HCT116 (cell line): ENCODE measurements at regions not wholly inside any gene's neighbourhood (a gene's known extent, or its start where the extent isn't known, plus 50 kb on each side); places are given as distances from the start of the nearest gene placed in this dataset.

Source experiments
- ATAC-seq: fragments of 200-7000 bp; cut with Tn5 transposase; 2 replicates; pipeline ENCODE4 v1.9.1; 2020; ENCODE audit warnings: mild to moderate bottlenecking, moderate library complexity
- BruUV-seq: library from RNA; stranded (reverse); fragments of 400-500 nt; replicated peaks from 2 replicates; lab custom pipeline; 2021; lab: Mats Ljungman, UMichigan
- CTCF ChIA-PET: fragments of 300-600 bp; sonication (Branson Sonifier 250); formaldehyde crosslinking; loops from one replicate; lab custom pipeline; 2021; ENCODE audit warnings: antibody characterized with exemption; lab: Charles Lee
- POLR2A ChIA-PET: fragments of 300-600, 350-600 bp; sonication (Branson Sonifier 250); formaldehyde crosslinking; loops from one replicate; lab custom pipeline; 2021; ENCODE audit warnings: antibody characterized with exemption; lab: Charles Lee
- RAD21 ChIA-PET, 2 experiments: fragments of 300-600 bp; sonication (Branson Sonifier 250); formaldehyde crosslinking; loops; one replicate each; lab custom pipeline; 2023; ENCODE audit warnings: low total read pairs in 2 of 2; ENCODE audit not compliant: uncharacterized antibody in 2 of 2, unreplicated experiment in 2 of 2, low non-redundant PET in 1 of 2; lab: Charles Lee
- DNase-seq: peaks from one replicate; pipeline ENCODE4 v3.0.0-alpha.2; 2010; ENCODE audit warnings: low read depth, low spot score
- H2AFZ ChIP-seq: fragments of 200-600 bp; shearing (Covaris generic), sonication (generic); 2 replicates; pipeline ENCODE4 v1.6.1; 2017; ENCODE audit warnings: low read depth, mixed run types, mixed read lengths, antibody characterized with exemption, low read length; ENCODE audit not compliant: poor library complexity, severe bottlenecking
- H3K27ac ChIP-seq: 2 replicates; pipeline ENCODE4 v1.5.1; 2012; ENCODE audit warnings: low read depth, low read length
- H3K27me3 ChIP-seq: fragments of 200-600 bp; sonication (generic); 2 replicates; pipeline ENCODE4 v1.6.1; 2016; ENCODE audit warnings: mixed run types, low read length, mixed read lengths; ENCODE audit not compliant: insufficient read depth
- H3K36me3 ChIP-seq, 2 experiments: fragments of 200-500 bp in 1 of 2; fragments of 200-600 bp in 1 of 2; sonication (Bioruptor generic) in 1 of 2; sonication (generic) in 1 of 2; 2 replicates each; pipeline versions ENCODE4 v1.5.1 to v1.6.1; 2014 to 2016; ENCODE audit warnings: low read length in 2 of 2, inconsistent platforms in 1 of 2, mixed read lengths in 1 of 2, mixed run types in 1 of 2; ENCODE audit not compliant: insufficient read depth in 2 of 2, control insufficient read depth in 1 of 2
- H3K4me1 ChIP-seq, 2 experiments: fragments of 200-600 bp in 1 of 2; sonication (generic) in 1 of 2; 2 replicates each; pipeline versions ENCODE4 v1.5.1 to v1.6.1; 2012 to 2017; ENCODE audit warnings: low read length in 2 of 2, inconsistent platforms in 1 of 2, mild to moderate bottlenecking in 1 of 2, mixed read lengths in 1 of 2, mixed run types in 1 of 2, moderate library complexity in 1 of 2; ENCODE audit not compliant: insufficient read depth in 2 of 2, control insufficient read depth in 1 of 2
- H3K4me2 ChIP-seq: fragments of 200-600 bp; sonication (generic); 2 replicates; pipeline ENCODE4 v1.6.1; 2017; ENCODE audit warnings: mixed run types, low read length, mixed read lengths
- H3K4me3 ChIP-seq, 2 experiments: fragments of 200-600 bp in 1 of 2; sonication (generic) in 1 of 2; replicated peaks in 1 of 2; 2 replicates each; pipeline ENCODE4 v1.5.1; 2011 to 2016; ENCODE audit warnings: low read length in 2 of 2, control low read depth in 1 of 2, low read depth in 1 of 2, mild to moderate bottlenecking in 1 of 2, mixed read lengths in 1 of 2, mixed run types in 1 of 2
- H3K79me2 ChIP-seq: fragments of 200-600 bp; sonication (generic); 2 replicates; pipeline ENCODE4 v1.6.1; 2017; ENCODE audit warnings: mild to moderate bottlenecking, mixed run types, low read length, moderate library complexity, mixed read lengths; ENCODE audit not compliant: insufficient read depth
- H3K9ac ChIP-seq: fragments of 200-600 bp; sonication (generic); 2 replicates; pipeline ENCODE4 v1.6.1; 2016; ENCODE audit warnings: low read length, mixed read lengths
- H3K9me2 ChIP-seq: fragments of 200-600 bp; sonication (generic), shearing (Covaris generic); 2 replicates; pipeline ENCODE4 v1.6.1; 2017; ENCODE audit warnings: mixed run types, mild to moderate bottlenecking, moderate library complexity; ENCODE audit not compliant: insufficient read depth
- H3K9me3 ChIP-seq, 2 experiments: fragments of 200-500 bp in 1 of 2; fragments of 200-600 bp in 1 of 2; sonication (Bioruptor generic) in 1 of 2; sonication (generic) in 1 of 2; 2 replicates each; pipeline ENCODE4 v1.6.1; 2014 to 2017; ENCODE audit warnings: low read length in 2 of 2, mixed read lengths in 2 of 2, inconsistent platforms in 1 of 2, low read depth in 1 of 2, mild to moderate bottlenecking in 1 of 2, mixed run types in 1 of 2, moderate library complexity in 1 of 2; ENCODE audit not compliant: control insufficient read depth in 1 of 2, insufficient read depth in 1 of 2
- H4K20me1 ChIP-seq: fragments of 200-600 bp; sonication (generic), shearing (Covaris generic); 2 replicates; pipeline ENCODE4 v1.6.1; 2017; ENCODE audit warnings: mixed run types, mild to moderate bottlenecking, moderate library complexity; ENCODE audit not compliant: insufficient read depth
- CBX3 ChIP-seq: IDR thresholded peaks from 2 replicates; pipeline ENCODE4 v1.6.1; 2012; ENCODE audit warnings: low read depth
- ELF1 ChIP-seq: IDR thresholded peaks from 2 replicates; pipeline ENCODE4 v1.6.1; 2012; ENCODE audit warnings: low read depth, borderline replicate concordance
- EZH2 ChIP-seq: fragments of 200-600 bp; sonication (generic); IDR thresholded peaks from 2 replicates; pipeline ENCODE4 v1.6.1; 2017; ENCODE audit warnings: antibody characterized with exemption, mixed run types
- EZH2phosphoT487 ChIP-seq: fragments of 200-600 bp; IDR thresholded peaks from 2 replicates; pipeline ENCODE4 v1.6.1; 2018; ENCODE audit warnings: antibody characterized with exemption, borderline replicate concordance
- FOSL1 ChIP-seq: IDR thresholded peaks from 2 replicates; pipeline ENCODE4 v1.6.1; 2012; ENCODE audit warnings: low read depth
- JUND ChIP-seq: IDR thresholded peaks from 2 replicates; pipeline ENCODE4 v1.6.1; 2012
- POLR2A ChIP-seq: IDR thresholded peaks from 2 replicates; pipeline ENCODE4 v1.7.0; 2011; ENCODE audit warnings: borderline replicate concordance; ENCODE audit not compliant: insufficient read depth, insufficient read length; ENCODE audit errors: extremely low read depth
- POLR2AphosphoS5 ChIP-seq: IDR thresholded peaks from 2 replicates; pipeline ENCODE4 v1.6.1; 2011; ENCODE audit warnings: mild to moderate bottlenecking, low read depth, low read length, moderate library complexity
- RAD21 ChIP-seq: IDR thresholded peaks from 2 replicates; pipeline ENCODE4 v1.6.1; 2012; ENCODE audit warnings: low read depth, mild to moderate bottlenecking
- SP1 ChIP-seq: IDR thresholded peaks from 2 replicates; pipeline ENCODE4 v1.6.1; 2012; ENCODE audit warnings: low read depth
- SRF ChIP-seq: IDR thresholded peaks from 2 replicates; pipeline ENCODE4 v1.6.1; 2012; ENCODE audit warnings: low read depth
- TCF7L2 ChIP-seq: IDR thresholded peaks from 2 replicates; pipeline ENCODE4 v1.7.0; 2011; ENCODE audit warnings: borderline replicate concordance, inconsistent platforms; ENCODE audit not compliant: insufficient read depth, insufficient read length; ENCODE audit errors: extremely low read depth
- ZFX ChIP-seq: fragments of 450-650 bp; IDR thresholded peaks from 2 replicates; pipeline ENCODE4 v1.6.1; 2017
- ZNF274 ChIP-seq: fragments of 200-500 bp; sonication (Bioruptor generic); IDR thresholded peaks from 2 replicates; pipeline ENCODE4 v1.6.1; 2014; ENCODE audit warnings: mild to moderate bottlenecking, low read depth, low read length, inconsistent platforms
- intact Hi-C: fragments of 100-400 bp; cut with micrococcal nuclease; formaldehyde crosslinking; loops from 2 replicates; pipeline ENCODE4 v1.10.0; 2022
- TF ChIP-seq, protein P1 (sequence below): IDR thresholded peaks from 2 replicates; pipeline ENCODE4 v1.6.1; 2012
- TF ChIP-seq, protein P2 (sequence below): IDR thresholded peaks from 2 replicates; pipeline ENCODE4 v1.6.1; 2012; ENCODE audit warnings: low read depth
- TF ChIP-seq, protein P3 (sequence below), 3 experiments: fragments of 200-600 bp in 1 of 3; sonication (generic) in 1 of 3; IDR thresholded peaks in 2 of 3; conservative IDR thresholded peaks in 1 of 3; 2 replicates each; pipeline ENCODE4 v1.5.1; 2012 to 2017; ENCODE audit warnings: low read depth in 2 of 3, low read length in 2 of 3, antibody characterized with exemption in 1 of 3, borderline replicate concordance in 1 of 3, control low read depth in 1 of 3, mild to moderate bottlenecking in 1 of 3, mixed read lengths in 1 of 3, mixed run types in 1 of 3, moderate library complexity in 1 of 3; ENCODE audit not compliant: insufficient read depth in 1 of 3
- TF ChIP-seq, protein P4 (sequence below): IDR thresholded peaks from 2 replicates; pipeline ENCODE4 v1.6.1; 2012

DNA sequence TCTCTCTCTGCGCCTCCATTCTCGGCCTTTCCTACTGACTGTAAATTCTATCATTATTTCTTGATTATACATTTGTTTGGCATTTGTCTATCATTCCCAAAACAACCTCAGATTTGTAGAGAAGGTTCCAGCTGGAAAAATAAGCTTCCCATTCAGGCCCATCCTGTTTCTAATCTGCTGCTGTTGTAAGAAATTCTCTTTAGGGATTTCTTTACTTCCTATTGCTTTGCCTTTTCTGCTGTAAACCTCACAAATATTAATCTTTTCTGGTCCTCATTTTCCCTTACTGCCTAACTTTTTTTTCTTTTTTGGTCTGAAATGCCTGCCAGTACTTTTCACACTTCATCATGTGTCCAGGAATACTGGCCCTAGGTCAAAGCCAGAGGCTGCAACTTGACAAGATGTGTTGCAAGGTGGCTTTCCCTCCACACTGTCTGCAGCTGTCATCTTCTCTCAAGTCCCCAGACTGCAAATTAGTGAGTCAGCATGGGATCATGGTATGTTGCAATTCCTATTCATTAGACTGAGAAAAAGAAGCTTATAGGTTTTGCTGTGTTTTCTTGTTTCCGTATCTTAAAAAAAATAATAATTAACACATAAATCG lies 858.7 kb upstream of the CHORDC1 start (continued):
- TF ChIP-seq POLR2A = no peak
- no peak for TF ChIP-seq CBX3
- no peak for TF ChIP-seq FOSL1
- no peak for TF ChIP-seq EZH2
- no peak for TF ChIP-seq JUND

DNA sequence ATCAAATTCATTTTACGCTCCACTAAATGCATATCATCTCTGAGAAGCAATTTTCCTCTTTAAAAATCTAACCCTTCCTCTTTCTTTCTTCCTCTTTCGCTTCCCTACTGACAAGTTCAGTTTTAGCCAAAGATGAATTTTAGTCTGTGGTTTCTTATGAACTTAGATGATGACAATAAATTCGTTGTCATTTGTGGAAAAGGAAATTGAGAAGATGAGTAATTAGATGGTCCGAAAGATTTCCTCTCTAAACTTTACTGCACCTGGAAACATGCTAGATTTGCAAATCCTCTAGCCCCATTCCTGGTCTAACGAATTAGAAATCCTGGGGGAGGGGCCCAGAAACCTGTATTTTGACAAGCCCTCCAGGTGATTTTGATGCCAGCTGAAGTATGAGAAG lies 855.4 kb upstream of the CHORDC1 start:
- no peaks in the 10 kb centered on the region for H3K36me3 ChIP-seq
- no peaks in the 10 kb centered on the region for H4K20me1 ChIP-seq
- POLR2A ChIA-PET = no interaction called here
- H2AFZ ChIP-seq = no peak overlapping the region
- CTCF ChIA-PET = no interaction called here
- BruUV-seq = no TSS peak
- H3K27me3 ChIP-seq = no peaks in the 10 kb centered on the region
- DNase-seq = no peak
- no peaks in the 10 kb centered on the region for H3K4me1 ChIP-seq
- H3K27ac ChIP-seq = no peak overlapping the region
- no peak overlapping the region for H3K4me2 ChIP-seq
- H3K4me3 ChIP-seq = no peak overlapping the region
- no peaks in the 10 kb centered on the region for H3K79me2 ChIP-seq
- H3K9me2 ChIP-seq = no peaks in the 10 kb centered on the region
- intact Hi-C loops = no loop called here
- no peak overlapping the region for H3K9ac ChIP-seq
- no peak for ATAC-seq
- RAD21 ChIA-PET = no interaction called here
- H3K9me3 ChIP-seq = peaks cover 5 to 8% of the 10 kb centered on the region in 2 experiments; a peak in 2 of 4 replicates
- TF ChIP-seq CBX3 = no peak
- TF ChIP-seq ELF1 = no peak
- no peak for TF ChIP-seq POLR2AphosphoS5
- TF ChIP-seq SP1 = no peak
- TF ChIP-seq RAD21 = no peak
- no peak for TF ChIP-seq JUND
- TF ChIP-seq, protein P1, sequence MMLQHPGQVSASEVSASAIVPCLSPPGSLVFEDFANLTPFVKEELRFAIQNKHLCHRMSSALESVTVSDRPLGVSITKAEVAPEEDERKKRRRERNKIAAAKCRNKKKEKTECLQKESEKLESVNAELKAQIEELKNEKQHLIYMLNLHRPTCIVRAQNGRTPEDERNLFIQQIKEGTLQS = no peak
- no peak for TF ChIP-seq SRF
- TF ChIP-seq TCF7L2 = no peak
- no peak for TF ChIP-seq ZFX
- no peak for TF ChIP-seq ZNF274
- TF ChIP-seq FOSL1 = no peak
- no peak for TF ChIP-seq EZH2
- TF ChIP-seq, protein P2, sequence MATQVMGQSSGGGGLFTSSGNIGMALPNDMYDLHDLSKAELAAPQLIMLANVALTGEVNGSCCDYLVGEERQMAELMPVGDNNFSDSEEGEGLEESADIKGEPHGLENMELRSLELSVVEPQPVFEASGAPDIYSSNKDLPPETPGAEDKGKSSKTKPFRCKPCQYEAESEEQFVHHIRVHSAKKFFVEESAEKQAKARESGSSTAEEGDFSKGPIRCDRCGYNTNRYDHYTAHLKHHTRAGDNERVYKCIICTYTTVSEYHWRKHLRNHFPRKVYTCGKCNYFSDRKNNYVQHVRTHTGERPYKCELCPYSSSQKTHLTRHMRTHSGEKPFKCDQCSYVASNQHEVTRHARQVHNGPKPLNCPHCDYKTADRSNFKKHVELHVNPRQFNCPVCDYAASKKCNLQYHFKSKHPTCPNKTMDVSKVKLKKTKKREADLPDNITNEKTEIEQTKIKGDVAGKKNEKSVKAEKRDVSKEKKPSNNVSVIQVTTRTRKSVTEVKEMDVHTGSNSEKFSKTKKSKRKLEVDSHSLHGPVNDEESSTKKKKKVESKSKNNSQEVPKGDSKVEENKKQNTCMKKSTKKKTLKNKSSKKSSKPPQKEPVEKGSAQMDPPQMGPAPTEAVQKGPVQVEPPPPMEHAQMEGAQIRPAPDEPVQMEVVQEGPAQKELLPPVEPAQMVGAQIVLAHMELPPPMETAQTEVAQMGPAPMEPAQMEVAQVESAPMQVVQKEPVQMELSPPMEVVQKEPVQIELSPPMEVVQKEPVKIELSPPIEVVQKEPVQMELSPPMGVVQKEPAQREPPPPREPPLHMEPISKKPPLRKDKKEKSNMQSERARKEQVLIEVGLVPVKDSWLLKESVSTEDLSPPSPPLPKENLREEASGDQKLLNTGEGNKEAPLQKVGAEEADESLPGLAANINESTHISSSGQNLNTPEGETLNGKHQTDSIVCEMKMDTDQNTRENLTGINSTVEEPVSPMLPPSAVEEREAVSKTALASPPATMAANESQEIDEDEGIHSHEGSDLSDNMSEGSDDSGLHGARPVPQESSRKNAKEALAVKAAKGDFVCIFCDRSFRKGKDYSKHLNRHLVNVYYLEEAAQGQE = no peak
- TF ChIP-seq, protein P3, sequence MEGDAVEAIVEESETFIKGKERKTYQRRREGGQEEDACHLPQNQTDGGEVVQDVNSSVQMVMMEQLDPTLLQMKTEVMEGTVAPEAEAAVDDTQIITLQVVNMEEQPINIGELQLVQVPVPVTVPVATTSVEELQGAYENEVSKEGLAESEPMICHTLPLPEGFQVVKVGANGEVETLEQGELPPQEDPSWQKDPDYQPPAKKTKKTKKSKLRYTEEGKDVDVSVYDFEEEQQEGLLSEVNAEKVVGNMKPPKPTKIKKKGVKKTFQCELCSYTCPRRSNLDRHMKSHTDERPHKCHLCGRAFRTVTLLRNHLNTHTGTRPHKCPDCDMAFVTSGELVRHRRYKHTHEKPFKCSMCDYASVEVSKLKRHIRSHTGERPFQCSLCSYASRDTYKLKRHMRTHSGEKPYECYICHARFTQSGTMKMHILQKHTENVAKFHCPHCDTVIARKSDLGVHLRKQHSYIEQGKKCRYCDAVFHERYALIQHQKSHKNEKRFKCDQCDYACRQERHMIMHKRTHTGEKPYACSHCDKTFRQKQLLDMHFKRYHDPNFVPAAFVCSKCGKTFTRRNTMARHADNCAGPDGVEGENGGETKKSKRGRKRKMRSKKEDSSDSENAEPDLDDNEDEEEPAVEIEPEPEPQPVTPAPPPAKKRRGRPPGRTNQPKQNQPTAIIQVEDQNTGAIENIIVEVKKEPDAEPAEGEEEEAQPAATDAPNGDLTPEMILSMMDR (IDR thresholded peaks at IDR 0.05 in 2 of 3, conservative IDR thresholded peaks at IDR 0.05 in 1 of 3; ENCODE audit: borderline replicate concordance in 1 of 3, insufficient read depth in 1 of 3, low read depth in 2 of 3, low read length in 2 of 3) = no peak
- TF ChIP-seq, protein P4, sequence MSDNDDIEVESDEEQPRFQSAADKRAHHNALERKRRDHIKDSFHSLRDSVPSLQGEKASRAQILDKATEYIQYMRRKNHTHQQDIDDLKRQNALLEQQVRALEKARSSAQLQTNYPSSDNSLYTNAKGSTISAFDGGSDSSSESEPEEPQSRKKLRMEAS = no peak
- TF ChIP-seq EZH2phosphoT487 = no peak
- no peak for TF ChIP-seq POLR2A
